ENCODE measurements at regions not wholly inside any gene's neighbourhood (a gene's known extent, or its start where the extent isn't known, plus 50 kb on each side); places are given as distances from the start of the nearest gene placed in this dataset.

DNA sequence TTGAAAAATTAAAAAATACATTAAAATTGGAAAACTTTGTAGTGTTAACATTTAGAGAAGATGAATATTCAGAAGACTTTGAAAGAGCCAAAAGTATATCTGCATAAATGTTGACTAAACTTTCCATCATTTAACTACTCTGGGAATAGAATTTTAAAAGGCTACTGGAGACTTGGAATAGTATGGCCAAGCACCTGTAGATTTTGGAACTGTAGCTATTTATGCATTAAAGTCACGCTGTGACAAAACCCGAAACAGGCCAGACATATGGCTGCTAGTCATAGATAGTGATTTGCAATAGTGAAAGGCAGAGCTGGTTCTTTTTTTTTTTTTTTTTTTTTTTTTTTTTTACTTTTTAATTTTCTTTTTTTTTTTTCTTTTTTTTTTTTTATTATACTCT, 396.0 kb downstream of the SOCS6 start:
- intact Hi-C loops (cut with DNase I; ENCODE audit: low total_unique reads), result no loop called here
- TF ChIP-seq, protein P1, sequence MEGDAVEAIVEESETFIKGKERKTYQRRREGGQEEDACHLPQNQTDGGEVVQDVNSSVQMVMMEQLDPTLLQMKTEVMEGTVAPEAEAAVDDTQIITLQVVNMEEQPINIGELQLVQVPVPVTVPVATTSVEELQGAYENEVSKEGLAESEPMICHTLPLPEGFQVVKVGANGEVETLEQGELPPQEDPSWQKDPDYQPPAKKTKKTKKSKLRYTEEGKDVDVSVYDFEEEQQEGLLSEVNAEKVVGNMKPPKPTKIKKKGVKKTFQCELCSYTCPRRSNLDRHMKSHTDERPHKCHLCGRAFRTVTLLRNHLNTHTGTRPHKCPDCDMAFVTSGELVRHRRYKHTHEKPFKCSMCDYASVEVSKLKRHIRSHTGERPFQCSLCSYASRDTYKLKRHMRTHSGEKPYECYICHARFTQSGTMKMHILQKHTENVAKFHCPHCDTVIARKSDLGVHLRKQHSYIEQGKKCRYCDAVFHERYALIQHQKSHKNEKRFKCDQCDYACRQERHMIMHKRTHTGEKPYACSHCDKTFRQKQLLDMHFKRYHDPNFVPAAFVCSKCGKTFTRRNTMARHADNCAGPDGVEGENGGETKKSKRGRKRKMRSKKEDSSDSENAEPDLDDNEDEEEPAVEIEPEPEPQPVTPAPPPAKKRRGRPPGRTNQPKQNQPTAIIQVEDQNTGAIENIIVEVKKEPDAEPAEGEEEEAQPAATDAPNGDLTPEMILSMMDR (IDR thresholded peaks at IDR 0.05), result no peak
- no peak for TF ChIP-seq POLR2A (IDR thresholded peaks at IDR 0.05)
- H3K27ac ChIP-seq, result no peak overlapping the region

DNA sequence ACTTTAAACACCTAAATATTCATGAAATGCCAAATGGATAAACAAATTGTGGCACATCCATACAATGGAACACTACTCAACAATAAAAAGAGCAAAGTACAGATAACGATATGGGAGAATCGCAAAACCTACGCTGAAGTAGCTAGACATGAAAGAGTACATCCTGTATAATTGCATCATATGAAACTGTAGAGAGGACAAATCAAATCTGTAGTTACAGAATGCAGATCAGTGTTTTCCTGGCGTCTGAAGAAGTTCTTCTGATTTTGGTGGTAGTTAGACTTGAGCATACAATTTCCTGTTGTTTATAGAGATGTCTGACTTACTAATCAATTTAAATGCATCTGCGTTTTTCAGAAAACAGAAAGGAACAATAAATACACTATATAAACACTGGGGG, 394.4 kb downstream of the SOCS6 start:
- no peak for DNase-seq
- intact Hi-C loops (cut with DNase I; ENCODE audit: low total_unique reads), result no loop called here
- H3K27me3 ChIP-seq, result no peaks in the 10 kb centered on the region
- H3K4me1 ChIP-seq, result no peaks in the 10 kb centered on the region
- no peak overlapping the region for H3K27ac ChIP-seq
- no peaks in the 10 kb centered on the region for H3K36me3 ChIP-seq
- H3K4me3 ChIP-seq, result no peak overlapping the region
- no peaks in the 10 kb centered on the region for H3K9me3 ChIP-seq
- TF ChIP-seq POLR2A (IDR thresholded peaks at IDR 0.05), result no peak
- TF ChIP-seq, protein P1 (IDR thresholded peaks at IDR 0.05), result no peak

More for the DNA sequence above, 396.0 kb downstream of the SOCS6 start:
- no peak for DNase-seq
- Histone ChIP-seq H3K4me1 (no peaks in the 10 kb centered on the region), H3K27me3 (no peaks in the 10 kb centered on the region), H3K36me3 (no peaks in the 10 kb centered on the region), H3K9me3 (no peaks in the 10 kb centered on the region), H3K4me3 (no peak overlapping the region)

DNA sequence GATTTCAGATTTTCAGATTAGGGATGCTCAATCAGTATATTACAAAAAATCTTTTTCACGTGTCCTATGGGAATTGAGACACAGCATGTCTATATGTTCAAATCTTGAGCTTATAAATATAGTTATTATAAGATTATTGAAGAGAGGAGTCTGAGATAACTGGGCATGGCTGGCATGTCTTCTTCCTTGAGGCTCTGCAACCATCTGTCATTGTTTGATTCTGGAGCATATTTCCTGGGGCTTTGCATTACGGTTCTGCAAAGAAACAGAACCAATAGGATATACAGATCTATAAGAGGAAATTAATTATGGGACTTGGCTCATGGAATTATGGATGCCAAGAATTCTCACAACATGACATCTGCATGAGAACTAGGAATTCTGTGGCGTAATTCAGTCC, 386.1 kb downstream of the SOCS6 start:
- no peak overlapping the region for H3K4me3 ChIP-seq
- no peaks in the 10 kb centered on the region for H3K9me3 ChIP-seq
- no peak for DNase-seq
- H3K27ac ChIP-seq, result no peak overlapping the region
- H3K4me1 ChIP-seq, result no peaks in the 10 kb centered on the region
- H3K36me3 ChIP-seq, result no peaks in the 10 kb centered on the region
- TF ChIP-seq, protein P1 (IDR thresholded peaks at IDR 0.05), result no peak
- TF ChIP-seq POLR2A (IDR thresholded peaks at IDR 0.05), result no peak
- H3K27me3 ChIP-seq, result no peaks in the 10 kb centered on the region
- intact Hi-C loops (cut with DNase I; ENCODE audit: low total_unique reads), result no loop called here

DNA sequence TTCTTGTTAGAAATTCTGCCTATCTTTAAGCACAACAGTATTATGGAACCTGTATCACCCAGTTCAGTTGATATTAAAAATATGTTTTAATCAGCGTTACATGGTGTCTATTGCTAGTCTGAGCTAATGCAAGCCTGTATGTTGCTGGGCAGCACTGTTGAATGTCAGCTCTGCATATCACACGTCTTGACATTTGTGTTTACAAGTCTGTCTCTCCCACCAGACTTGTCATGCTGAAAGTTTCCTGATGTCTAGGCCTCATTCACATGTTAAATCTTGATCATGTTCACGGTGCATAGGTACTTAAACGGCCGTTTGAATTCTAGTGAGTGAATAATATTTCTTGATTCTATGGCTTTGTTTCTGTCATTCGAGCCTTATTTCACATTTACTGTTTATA, 385.0 kb downstream of the SOCS6 start:
- no peaks in the 10 kb centered on the region for H3K36me3 ChIP-seq
- intact Hi-C loops (cut with DNase I; ENCODE audit: low total_unique reads), result no loop called here
- H3K4me3 ChIP-seq, result no peak overlapping the region
- no peak overlapping the region for H3K27ac ChIP-seq
- no peaks in the 10 kb centered on the region for H3K9me3 ChIP-seq
- no peaks in the 10 kb centered on the region for H3K27me3 ChIP-seq
- TF ChIP-seq, protein P1 (IDR thresholded peaks at IDR 0.05), result no peak
- TF ChIP-seq POLR2A (IDR thresholded peaks at IDR 0.05), result no peak
- DNase-seq, result no peak
- H3K4me1 ChIP-seq, result no peaks in the 10 kb centered on the region

DNA sequence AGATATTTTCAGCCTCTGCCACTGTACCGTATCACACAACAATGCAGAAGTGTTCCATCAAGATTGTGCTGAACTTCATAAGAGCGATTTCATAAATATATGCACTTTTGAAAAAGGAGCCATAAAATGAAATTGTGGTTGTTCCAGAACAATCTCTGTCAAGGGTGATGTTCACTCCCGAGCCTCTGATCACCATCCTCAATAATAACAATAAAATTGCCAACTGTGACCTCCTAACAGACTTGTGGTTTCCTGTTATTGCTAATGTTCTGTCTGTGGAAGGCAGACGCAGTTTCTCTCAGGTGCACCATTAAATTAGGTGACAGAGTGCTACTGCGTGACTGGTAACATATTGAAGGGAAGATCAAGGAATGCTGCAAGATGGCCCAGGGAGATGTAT, 383.7 kb downstream of the SOCS6 start:
- intact Hi-C loops (cut with DNase I; ENCODE audit: low total_unique reads), result no loop called here
- H3K9me3 ChIP-seq, result no peaks in the 10 kb centered on the region
- no peak for DNase-seq
- no peak overlapping the region for H3K4me3 ChIP-seq
- H3K36me3 ChIP-seq, result no peaks in the 10 kb centered on the region
- no peaks in the 10 kb centered on the region for H3K4me1 ChIP-seq
- no peaks in the 10 kb centered on the region for H3K27me3 ChIP-seq
- TF ChIP-seq, protein P1 (IDR thresholded peaks at IDR 0.05), result no peak
- TF ChIP-seq POLR2A (IDR thresholded peaks at IDR 0.05), result no peak
- no peak overlapping the region for H3K27ac ChIP-seq

Data from uterus (tissue), 3 donors.